Heart right ventricle (tissue), 16 donors: ENCODE measurements at regions not wholly inside any gene's neighbourhood (a gene's known extent, or its start where the extent isn't known, plus 50 kb on each side); places are given as distances from the start of the nearest gene placed in this dataset.

ENCODE experiments used
- ATAC-seq, 8 donors: fragments of 200-7000 bp; cut with Tn5 transposase; one replicate each; pipeline ENCODE4 v1.9.1; 2020; ENCODE audit warnings: mild to moderate bottlenecking in 8 of 8, moderate library complexity in 8 of 8, moderate number of reproducible peaks in 1 of 8
- DNase-seq, 2 donors: peaks; one replicate each; pipeline ENCODE4 v3.0.0-alpha.2; 2020
- H3K27ac ChIP-seq, 10 donors: fragments of 200-600 bp; sonication (generic) in 2 of 10; one replicate each; pipeline versions ENCODE4 v1.5.0 to v1.8.0; 2020 to 2022; ENCODE audit warnings: mild to moderate bottlenecking in 3 of 10
- H3K27me3 ChIP-seq, 7 donors: fragments of 200-600 bp; one replicate each; pipeline ENCODE4 v1.8.0; 2021 to 2022; ENCODE audit warnings: mild to moderate bottlenecking in 2 of 7
- H3K36me3 ChIP-seq, 9 donors: fragments of 200-600 bp; sonication (generic) in 1 of 9; one replicate each; pipeline versions ENCODE4 v1.5.0 to v1.8.0; 2020 to 2022; ENCODE audit warnings: mild to moderate bottlenecking in 2 of 9
- H3K4me1 ChIP-seq, 9 donors: fragments of 200-600 bp; sonication (generic) in 1 of 9; one replicate each; pipeline versions ENCODE4 v1.5.0 to v1.8.0; 2020 to 2022; ENCODE audit warnings: mild to moderate bottlenecking in 4 of 9
- H3K4me3 ChIP-seq, 10 donors: fragments of 200-600 bp; sonication (generic) in 2 of 10; one replicate each; pipeline versions ENCODE4 v1.5.0 to v1.8.0; 2020 to 2022; ENCODE audit warnings: mild to moderate bottlenecking in 7 of 10, moderate library complexity in 2 of 10
- H3K9me3 ChIP-seq, 11 donors: fragments of 200-600 bp in 10 of 11; sonication (generic) in 2 of 11; one replicate each; pipeline versions ENCODE4 v1.5.0 to v1.8.0; 2013 to 2022; ENCODE audit warnings: mild to moderate bottlenecking in 2 of 11, control low read depth in 1 of 11, moderate library complexity in 1 of 11
- WGBS, 2 donors: extraction: QIAGEN DNeasy Blood & Tissue Kit; methylation state at CpG; one replicate each; pipeline ENCODE4 v1.1.7; 2013; ENCODE audit warnings: inconsistent platforms in 1 of 2; 5-methylcytosine and 5-hydroxymethylcytosine counted together
- intact Hi-C, 10 donors: fragments of 100-400 bp; cut with DNase I; formaldehyde crosslinking; loops; one replicate each; pipeline versions ENCODE4 v1.11.1 to v1.14.2; 2022
- TF ChIP-seq, protein P1 (sequence below), 9 donors: fragments of 200-600 bp; sonication (generic) in 2 of 9; IDR thresholded peaks; one replicate each; pipeline versions ENCODE4 v1.5.0 to v1.8.0; 2021 to 2022; ENCODE audit warnings: antibody characterized with exemption in 9 of 9, mild to moderate bottlenecking in 5 of 9, moderate library complexity in 1 of 9
- donor health status: Arrhythmogenic right ventricular cardiomyopathy.
- donor health status: ischemic (EF 13 %, LVEDD 7.1; RV severe dilation, severe dysfunction).
- donor health status: healthy with polysubstance abuse.
- donor health status: DM: no; HTN: yes; CAD: no.
- donor health status: DM: no; HTN: no; CAD: no.
- donor health status: ischemic (EF 25% LVEDD 6.9; RV normal size, moderate dysfunction).
- donor health status: ischemic (EF 25% LVEDD 5.7; RV mildly dilated, moderate dysfunction).
- donor health status: healthy.
- donor health status: DM: yes; HTN: yes; CAD: no.
- donor health status: Ischemic cardiomyopathy.
- donor health status: ischemic (EF 35%, LVEDD 5.7; RV mildly dilated, moderate dysfunction).
- donor health status: nonischemic (EF 11% LVEDD 7.7; RV severe dilation, severe dysfunction).
- donor health status: DM: yes; HTN: yes; CAD: no.
- donor health status: PGD.
- donor health status: ischemic (EF 29% LVEDD 5.4; RV normal size, mild dysfunction).
- donor health status: nonischemic (EF 23%, LVEDD 6.1; RV moderate dilation, normal function).

DNA sequence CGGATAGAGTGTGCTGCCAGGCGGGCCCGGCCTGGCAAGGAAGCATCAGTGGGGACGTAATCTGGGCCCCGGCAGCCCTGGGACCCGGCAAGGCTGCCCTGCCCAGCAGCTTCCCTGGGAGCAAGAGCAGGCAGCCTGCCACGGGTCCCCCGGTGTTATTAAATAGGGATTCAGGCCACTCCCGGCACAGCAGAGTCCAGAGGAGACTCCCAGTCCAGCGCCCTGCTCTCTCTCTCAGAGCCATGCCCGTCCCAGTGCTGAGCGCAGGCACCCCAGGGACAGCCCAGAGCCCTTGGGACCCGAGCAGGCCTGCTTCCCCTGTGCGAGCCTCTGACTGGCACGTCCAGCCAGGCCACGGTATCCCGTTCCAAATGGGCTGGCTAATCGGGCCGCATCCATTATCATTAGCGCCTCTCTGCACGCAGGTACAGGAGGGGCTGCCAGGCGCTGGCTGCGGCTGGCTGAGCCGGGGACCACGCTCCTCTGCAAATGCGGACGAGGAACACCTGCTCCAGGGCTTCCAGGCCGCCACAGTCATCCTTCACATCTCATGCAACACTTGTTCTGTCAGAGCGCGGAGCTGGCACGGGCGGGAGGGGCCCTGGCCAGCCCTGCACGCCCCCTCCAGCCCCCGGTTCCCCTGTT, 344.2 kb upstream of the MKI67 start:
- WGBS, 2 donors: 75 to 78% methylated on average over 34 of the region's 34 CpGs
- TF ChIP-seq, protein P1, sequence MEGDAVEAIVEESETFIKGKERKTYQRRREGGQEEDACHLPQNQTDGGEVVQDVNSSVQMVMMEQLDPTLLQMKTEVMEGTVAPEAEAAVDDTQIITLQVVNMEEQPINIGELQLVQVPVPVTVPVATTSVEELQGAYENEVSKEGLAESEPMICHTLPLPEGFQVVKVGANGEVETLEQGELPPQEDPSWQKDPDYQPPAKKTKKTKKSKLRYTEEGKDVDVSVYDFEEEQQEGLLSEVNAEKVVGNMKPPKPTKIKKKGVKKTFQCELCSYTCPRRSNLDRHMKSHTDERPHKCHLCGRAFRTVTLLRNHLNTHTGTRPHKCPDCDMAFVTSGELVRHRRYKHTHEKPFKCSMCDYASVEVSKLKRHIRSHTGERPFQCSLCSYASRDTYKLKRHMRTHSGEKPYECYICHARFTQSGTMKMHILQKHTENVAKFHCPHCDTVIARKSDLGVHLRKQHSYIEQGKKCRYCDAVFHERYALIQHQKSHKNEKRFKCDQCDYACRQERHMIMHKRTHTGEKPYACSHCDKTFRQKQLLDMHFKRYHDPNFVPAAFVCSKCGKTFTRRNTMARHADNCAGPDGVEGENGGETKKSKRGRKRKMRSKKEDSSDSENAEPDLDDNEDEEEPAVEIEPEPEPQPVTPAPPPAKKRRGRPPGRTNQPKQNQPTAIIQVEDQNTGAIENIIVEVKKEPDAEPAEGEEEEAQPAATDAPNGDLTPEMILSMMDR (IDR thresholded peaks at IDR 0.05): no peak
- Histone ChIP-seq H3K4me3 (no peak overlapping the region), H3K36me3 (no peaks in the 10 kb centered on the region), H3K9me3 (no peaks in the 10 kb centered on the region), H3K27me3 (peaks cover 0 to 28% (median 0%) of the 10 kb centered on the region in 7 donors), H3K4me1 (no peaks in the 10 kb centered on the region), H3K27ac (no peak overlapping the region)
- ATAC-seq: no peak
- intact Hi-C loops: no loop called here
- DNase-seq: no peak

GRCh38 chr10:128471151-128471550, 344.9 kb upstream of the MKI67 start:
- H3K27me3 ChIP-seq: peaks cover 0 to 28% (median 0%) of the 10 kb centered on the region in 7 donors
- intact Hi-C loops: no loop called here
- no peak overlapping the region for H3K4me3 ChIP-seq
- TF ChIP-seq, protein P1 (IDR thresholded peaks at IDR 0.05): no peak
- 81 to 83% methylated on average over 12 of the region's 12 CpGs for WGBS, 2 donors
- H3K4me1 ChIP-seq: no peaks in the 10 kb centered on the region
- ATAC-seq (no peak), DNase-seq (no peak)
- no peak overlapping the region for H3K27ac ChIP-seq
- H3K36me3 ChIP-seq: no peaks in the 10 kb centered on the region
- no peaks in the 10 kb centered on the region for H3K9me3 ChIP-seq

DNA sequence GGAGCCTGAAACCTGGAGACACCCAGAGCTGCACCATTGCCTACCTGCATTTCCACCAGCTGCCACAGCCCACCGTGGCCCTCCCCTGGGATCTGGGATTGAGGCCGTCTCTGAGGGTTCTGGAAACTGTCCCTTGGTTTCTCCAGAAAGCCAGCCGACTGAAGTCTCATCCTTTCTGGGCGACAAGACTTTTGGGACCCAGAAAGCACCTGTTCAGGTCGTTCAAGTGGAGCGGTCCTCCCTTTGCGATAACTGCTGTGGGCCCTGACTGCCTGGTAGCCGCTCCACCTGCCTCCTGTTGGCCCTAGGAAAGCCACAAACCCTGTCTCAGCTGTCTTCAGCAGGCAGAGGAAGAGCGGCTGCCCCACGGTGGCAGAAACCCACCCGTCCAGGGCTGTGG, 346.0 kb upstream of the MKI67 start:
- WGBS, 2 donors: 83 to 85% methylated on average over 11 of the region's 11 CpGs
- Histone ChIP-seq H3K4me1 (no peaks in the 10 kb centered on the region), H3K9me3 (no peaks in the 10 kb centered on the region), H3K27me3 (peaks cover 0 to 27% (median 4%) of the 10 kb centered on the region in 7 donors), H3K4me3 (no peak overlapping the region), H3K27ac (no peak overlapping the region), H3K36me3 (no peaks in the 10 kb centered on the region)
- ATAC-seq (no peak), DNase-seq (no peak)
- TF ChIP-seq, protein P1 (IDR thresholded peaks at IDR 0.05): no peak
- intact Hi-C loops: no loop called here

DNA sequence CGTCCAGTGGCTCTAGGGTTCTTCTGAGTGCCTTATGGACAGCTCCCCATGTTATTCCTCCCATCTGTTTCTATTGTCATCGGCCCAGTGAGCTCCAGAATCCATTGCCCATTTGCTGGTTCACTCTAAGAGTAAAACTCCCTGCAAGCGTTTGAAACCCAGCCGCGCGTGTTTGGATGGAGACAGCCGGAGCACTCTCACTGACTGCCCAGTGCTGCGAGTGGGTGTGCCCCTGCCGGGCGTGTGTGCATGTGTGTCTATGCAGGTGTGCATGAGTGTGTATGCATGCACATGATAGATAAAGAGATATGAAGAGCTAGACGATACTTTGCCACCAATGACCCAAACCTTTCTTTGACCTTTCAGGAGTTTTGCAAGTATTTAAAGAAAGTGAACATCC, 347.2 kb upstream of the MKI67 start:
- Histone ChIP-seq H3K9me3 (no peaks in the 10 kb centered on the region), H3K4me3 (no peak overlapping the region), H3K4me1 (no peaks in the 10 kb centered on the region), H3K27me3 (peaks cover 0 to 28% (median 7%) of the 10 kb centered on the region in 7 donors), H3K27ac (no peak overlapping the region), H3K36me3 (no peaks in the 10 kb centered on the region)
- intact Hi-C loops: no loop called here
- DNase-seq (no peak), ATAC-seq (no peak)
- TF ChIP-seq, protein P1 (IDR thresholded peaks at IDR 0.05): no peak
- 81 to 87% methylated on average over 11 of the region's 11 CpGs for WGBS, 2 donors
